ENCODE measurements at regions not wholly inside any gene's neighbourhood (a gene's known extent, or its start where the extent isn't known, plus 50 kb on each side); places are given as distances from the start of the nearest gene placed in this dataset.

GRCh38 chr13:53161251-53161650, 132.6 kb downstream of the OLFM4 start:
- TF ChIP-seq CTCF (IDR thresholded peaks at IDR 0.05) (no peak), EZH2 (IDR thresholded peaks at IDR 0.05) (no peak)
